IMR-90 (cell line): ENCODE measurements at regions not wholly inside any gene's neighbourhood (a gene's known extent, or its start where the extent isn't known, plus 50 kb on each side); places are given as distances from the start of the nearest gene placed in this dataset.

ENCODE experiments used
- ATAC-seq: fragments of 200-7000 bp; cut with Tn5 transposase; 2 replicates; pipeline ENCODE4 v1.9.1; 2020; ENCODE audit warnings: low read depth, mild to moderate bottlenecking, moderate library complexity
- BruUV-seq: library from RNA; stranded (reverse); fragments of 400-500 nt; replicated peaks from 2 replicates; lab custom pipeline; 2021; lab: Mats Ljungman, UMichigan
- CTCF ChIA-PET: fragments of 300-600 bp; formaldehyde crosslinking; extraction: SDS; loops from one replicate; lab custom pipeline; 2021; ENCODE audit warnings: antibody characterized with exemption; lab: Yijun Ruan, JAX
- POLR2A ChIA-PET: fragments of 300-600 bp; sonication (Branson Sonifier 250); formaldehyde crosslinking; loops from one replicate; lab custom pipeline; 2022; ENCODE audit warnings: antibody characterized with exemption; ENCODE audit not compliant: unreplicated experiment; lab: Charles Lee
- DNase-seq: peaks from one replicate; pipeline ENCODE4 v3.0.0; 2013
- H2AFZ ChIP-seq: replicated peaks from 2 replicates; pipeline ENCODE3; 2013; ENCODE audit warnings: low read length, mild to moderate bottlenecking; ENCODE audit not compliant: poor library complexity
- H2AK5ac ChIP-seq: 2 replicates; pipeline ENCODE4 v1.6.1; 2013; ENCODE audit warnings: low read depth, low read length, inconsistent platforms
- H2AK9ac ChIP-seq: replicated peaks from 2 replicates; pipeline ENCODE3; 2013; ENCODE audit warnings: mild to moderate bottlenecking, low read depth, low read length, moderate library complexity; ENCODE audit not compliant: poor library complexity
- H2BK120ac ChIP-seq: 2 replicates; pipeline ENCODE4 v1.6.1; 2013; ENCODE audit warnings: low read depth, low read length, inconsistent platforms
- H2BK15ac ChIP-seq: 3 replicates; pipeline ENCODE4 v1.6.1; 2013; ENCODE audit warnings: low read depth, low read length, inconsistent platforms
- H2BK20ac ChIP-seq: 2 replicates; pipeline ENCODE4 v1.6.1; 2013; ENCODE audit warnings: low read depth, mild to moderate bottlenecking, inconsistent platforms, low read length, moderate library complexity
- H2BK5ac ChIP-seq: 2 replicates; pipeline ENCODE4 v1.6.1; 2013; ENCODE audit warnings: mild to moderate bottlenecking, low read depth, low read length, inconsistent platforms; ENCODE audit not compliant: poor library complexity, severe bottlenecking
- H3K14ac ChIP-seq: replicated peaks from 2 replicates; pipeline ENCODE4 v1.6.1; 2013; ENCODE audit warnings: low read depth, low read length, inconsistent platforms
- H3K18ac ChIP-seq: 2 replicates; pipeline ENCODE4 v1.6.1; 2013; ENCODE audit warnings: low read depth, low read length, control low read depth
- H3K23ac ChIP-seq: 2 replicates; pipeline ENCODE4 v1.6.1; 2013; ENCODE audit warnings: low read depth, low read length, inconsistent platforms
- H3K27ac ChIP-seq: 2 replicates; pipeline ENCODE4 v1.5.1; 2013; ENCODE audit warnings: mild to moderate bottlenecking, control low read depth, low read length; ENCODE audit not compliant: insufficient read depth
- H3K27me3 ChIP-seq: 2 replicates; pipeline ENCODE4 v1.6.1; 2013; ENCODE audit warnings: low read length; ENCODE audit not compliant: control insufficient read depth, insufficient read depth
- H3K36me3 ChIP-seq: 2 replicates; pipeline ENCODE4 v1.6.1; 2013; ENCODE audit warnings: low read length, mixed read lengths; ENCODE audit not compliant: control insufficient read depth, insufficient read depth
- H3K4ac ChIP-seq: 2 replicates; pipeline ENCODE4 v1.6.1; 2013; ENCODE audit warnings: low read depth, low read length, inconsistent platforms
- H3K4me1 ChIP-seq: 2 replicates; pipeline ENCODE4 v1.6.1; 2013; ENCODE audit warnings: low read length, mixed read lengths; ENCODE audit not compliant: control insufficient read depth, insufficient read depth
- H3K4me2 ChIP-seq: 2 replicates; pipeline ENCODE4 v1.6.1; 2013; ENCODE audit warnings: low read depth, mild to moderate bottlenecking, control low read depth, low read length, moderate library complexity
- H3K4me3 ChIP-seq: 2 replicates; pipeline ENCODE4 v1.5.1; 2013; ENCODE audit warnings: low read depth, mild to moderate bottlenecking, control low read depth, low read length, moderate library complexity; ENCODE audit not compliant: insufficient read depth
- H3K56ac ChIP-seq: 2 replicates; pipeline ENCODE4 v1.6.1; 2013; ENCODE audit warnings: low read length, inconsistent platforms; ENCODE audit not compliant: insufficient read depth; ENCODE audit errors: extremely low read depth
- H3K79me1 ChIP-seq, 2 experiments: 2 replicates each; pipeline ENCODE4 v1.6.1; 2013; ENCODE audit warnings: low read length in 2 of 2, inconsistent platforms in 1 of 2, low read depth in 1 of 2
- H3K9ac ChIP-seq: 2 replicates; pipeline ENCODE4 v1.6.1; 2013; ENCODE audit warnings: low read depth, low read length, control low read depth
- H3K9me1 ChIP-seq: 2 replicates; pipeline ENCODE4 v1.6.1; 2013; ENCODE audit warnings: low read length, inconsistent platforms; ENCODE audit not compliant: insufficient read depth
- H3K9me3 ChIP-seq: 2 replicates; pipeline ENCODE4 v1.6.1; 2013; ENCODE audit warnings: low read length; ENCODE audit not compliant: control insufficient read depth, insufficient read depth
- H4K20me1 ChIP-seq: 2 replicates; pipeline ENCODE4 v1.6.1; 2013; ENCODE audit warnings: low read length, inconsistent platforms; ENCODE audit not compliant: insufficient read depth
- H4K5ac ChIP-seq: 2 replicates; pipeline ENCODE4 v1.6.1; 2013; ENCODE audit warnings: mild to moderate bottlenecking, low read depth, low read length, control low read depth
- H4K8ac ChIP-seq, 2 experiments: 2 replicates each; pipeline ENCODE4 v1.6.1; 2013; ENCODE audit warnings: low read depth in 2 of 2, low read length in 2 of 2, control low read depth in 1 of 2, inconsistent platforms in 1 of 2
- H4K91ac ChIP-seq: 2 replicates; pipeline ENCODE4 v1.6.1; 2013; ENCODE audit warnings: low read depth, low read length, inconsistent platforms; ENCODE audit not compliant: insufficient read depth
- BHLHE40 ChIP-seq: fragments of 150-350 bp; IDR thresholded peaks from 2 replicates; pipeline ENCODE4 v1.6.1; 2016; ENCODE audit warnings: mild to moderate bottlenecking, low read depth, low read length
- CEBPB ChIP-seq: IDR thresholded peaks from 2 replicates; pipeline ENCODE4 v1.6.1; 2012; ENCODE audit warnings: low read depth, low read length, improper control_type of control experiment
- CHD1 ChIP-seq: IDR thresholded peaks from 2 replicates; pipeline ENCODE4 v1.6.1; 2012; ENCODE audit warnings: low read depth, low read length, improper control_type of control experiment
- ELK1 ChIP-seq: fragments of 150-350 bp; IDR thresholded peaks from 2 replicates; pipeline ENCODE4 v1.6.1; 2016; ENCODE audit warnings: low read depth, mild to moderate bottlenecking, low read length, moderate library complexity, borderline replicate concordance
- FOS ChIP-seq: fragments of 150-350 bp; IDR thresholded peaks from 2 replicates; pipeline ENCODE4 v1.6.1; 2016; ENCODE audit warnings: low read depth, low read length
- MAFK ChIP-seq: IDR thresholded peaks from 2 replicates; pipeline ENCODE4 v1.6.1; 2012; ENCODE audit warnings: low read depth, low read length, improper control_type of control experiment
- MAZ ChIP-seq: IDR thresholded peaks from 2 replicates; pipeline ENCODE4 v1.6.1; 2012; ENCODE audit warnings: low read depth, mild to moderate bottlenecking, low read length, improper control_type of control experiment, moderate library complexity, borderline replicate concordance
- MXI1 ChIP-seq: IDR thresholded peaks from 2 replicates; pipeline ENCODE4 v1.6.1; 2012; ENCODE audit warnings: low read depth, mild to moderate bottlenecking, low read length, moderate library complexity, borderline replicate concordance
- NFE2L2 ChIP-seq: fragments of 150-350 bp; IDR thresholded peaks from 2 replicates; pipeline ENCODE4 v1.6.1; 2016; ENCODE audit warnings: low read depth, mild to moderate bottlenecking, low read length
- POLR2A ChIP-seq: IDR thresholded peaks from 2 replicates; pipeline ENCODE4 v1.6.1; 2012; ENCODE audit warnings: mild to moderate bottlenecking, low read depth, low read length
- RAD21 ChIP-seq: IDR thresholded peaks from 2 replicates; pipeline ENCODE4 v1.6.1; 2012; ENCODE audit warnings: low read length, improper control_type of control experiment
- RCOR1 ChIP-seq: IDR thresholded peaks from 2 replicates; pipeline ENCODE4 v1.6.1; 2012; ENCODE audit warnings: mild to moderate bottlenecking, low read length, improper control_type of control experiment; ENCODE audit not compliant: insufficient replicate concordance
- RFX5 ChIP-seq: IDR thresholded peaks from 2 replicates; pipeline ENCODE4 v1.8.0; 2012; ENCODE audit warnings: low read depth, mild to moderate bottlenecking, low read length, moderate library complexity
- SMC3 ChIP-seq: fragments of 150-350 bp; IDR thresholded peaks from 2 replicates; pipeline ENCODE4 v1.6.1; 2016; ENCODE audit warnings: low read depth, mild to moderate bottlenecking, antibody characterized with exemption, low read length, moderate library complexity
- WGBS, 2 experiments: methylation state at CpG; one replicate each; pipeline versions ENCODE4 v1.1.5 to v1.1.7; 2013; ENCODE audit warnings: missing lambda C conversion rate in 2 of 2; ENCODE audit not compliant: insufficient read length in 1 of 2; ENCODE audit errors: extremely low coverage in 2 of 2; 5-methylcytosine and 5-hydroxymethylcytosine counted together
- dilution Hi-C: fragments of 300-500 bp; cut with HindIII; formaldehyde crosslinking; loops from one replicate; pipeline ENCODE4 v1.14.3; 2018; ENCODE audit warnings: low sequenced_read_pairs; ENCODE audit not compliant: unreplicated experiment
- in situ Hi-C: fragments of 300-500 bp; cut with MboI; formaldehyde crosslinking; loops from 3 replicates; pipeline ENCODE4 v1.14.3; 2019; ENCODE audit warnings: low sequenced_read_pairs, inconsistent platforms, mixed read lengths
- intact Hi-C: fragments of 100-400 bp; cut with micrococcal nuclease; formaldehyde crosslinking; loops from 2 replicates; pipeline ENCODE4 v1.10.0; 2022
- TF ChIP-seq, protein P1 (sequence below): fragments of 150-350 bp; IDR thresholded peaks from 2 replicates; pipeline ENCODE4 v1.6.1; 2017; ENCODE audit warnings: mild to moderate bottlenecking, antibody characterized with exemption, low read length, low read depth
- TF ChIP-seq, protein P2 (sequence below): conservative IDR thresholded peaks from 2 replicates; pipeline ENCODE4 v1.5.1; 2012; ENCODE audit warnings: mild to moderate bottlenecking, low read depth, low read length, improper control_type of control experiment

DNA sequence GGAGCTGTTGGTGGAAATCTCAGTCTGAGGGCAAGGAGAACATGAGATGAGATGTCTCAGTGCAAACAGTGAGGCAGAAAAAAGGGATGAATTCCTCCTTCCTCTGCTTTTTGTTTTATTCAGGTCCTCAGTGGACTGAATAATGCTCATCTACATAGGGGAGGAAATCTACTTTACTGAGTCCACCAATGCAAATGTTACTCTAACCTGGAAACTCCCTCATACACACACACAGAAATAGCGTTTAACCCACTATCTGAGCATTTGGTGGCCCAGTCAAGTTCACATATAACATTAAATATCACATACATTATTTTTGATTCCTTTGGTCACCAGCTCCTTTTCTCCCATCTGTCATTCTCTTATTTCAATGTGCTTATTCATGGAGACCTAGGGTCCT, 418.8 kb downstream of the TMEM135 start:
- WGBS, 2 experiments: 100% methylated on average over 1 of the region's 1 CpG; no CpG with 5 or more reads in 1 of the 2 experiments
- dilution Hi-C loops: no loop called here
- no peak overlapping the region for H3K4me3 ChIP-seq
- H4K8ac ChIP-seq: no peak overlapping the region
- H3K27ac ChIP-seq: no peak overlapping the region
- no peaks in the 10 kb centered on the region for H3K9me3 ChIP-seq
- no peak overlapping the region for H3K23ac ChIP-seq
- H3K4ac ChIP-seq: no peak overlapping the region
- no peak overlapping the region for H2BK5ac ChIP-seq
- H2AK9ac ChIP-seq: no peak overlapping the region
- no peak overlapping the region for H3K14ac ChIP-seq
- no peak overlapping the region for H2BK15ac ChIP-seq
- CTCF ChIA-PET: no interaction called here
- no TSS peak for BruUV-seq
- no peak overlapping the region for H3K9ac ChIP-seq
- H3K36me3 ChIP-seq: no peaks in the 10 kb centered on the region
- H2AK5ac ChIP-seq: no peak overlapping the region
- H3K56ac ChIP-seq: no peak overlapping the region
- no peaks in the 10 kb centered on the region for H3K79me1 ChIP-seq
- H4K20me1 ChIP-seq: no peaks in the 10 kb centered on the region
- H3K9me1 ChIP-seq: 0 out of 2 replicates have a peak, but pooled peaks cover 5% of the 10 kb centered on the region
- POLR2A ChIA-PET: no interaction called here
- no peak overlapping the region for H2AFZ ChIP-seq
- intact Hi-C loops: no loop called here
- ATAC-seq (no peak), DNase-seq (no peak)
- in situ Hi-C loops: no loop called here
- no peak overlapping the region for H2BK120ac ChIP-seq
- no peak overlapping the region for H4K5ac ChIP-seq
- no peak overlapping the region for H2BK20ac ChIP-seq
- no peak overlapping the region for H3K18ac ChIP-seq
- no peaks in the 10 kb centered on the region; the same call in 1 of the 2 replicates for H3K4me1 ChIP-seq
- H4K91ac ChIP-seq: no peak overlapping the region
- H3K27me3 ChIP-seq: no peaks in the 10 kb centered on the region
- H3K4me2 ChIP-seq: no peak overlapping the region
- TF ChIP-seq, protein P1, sequence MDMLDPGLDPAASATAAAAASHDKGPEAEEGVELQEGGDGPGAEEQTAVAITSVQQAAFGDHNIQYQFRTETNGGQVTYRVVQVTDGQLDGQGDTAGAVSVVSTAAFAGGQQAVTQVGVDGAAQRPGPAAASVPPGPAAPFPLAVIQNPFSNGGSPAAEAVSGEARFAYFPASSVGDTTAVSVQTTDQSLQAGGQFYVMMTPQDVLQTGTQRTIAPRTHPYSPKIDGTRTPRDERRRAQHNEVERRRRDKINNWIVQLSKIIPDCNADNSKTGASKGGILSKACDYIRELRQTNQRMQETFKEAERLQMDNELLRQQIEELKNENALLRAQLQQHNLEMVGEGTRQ: no peak
- TF ChIP-seq, protein P2, sequence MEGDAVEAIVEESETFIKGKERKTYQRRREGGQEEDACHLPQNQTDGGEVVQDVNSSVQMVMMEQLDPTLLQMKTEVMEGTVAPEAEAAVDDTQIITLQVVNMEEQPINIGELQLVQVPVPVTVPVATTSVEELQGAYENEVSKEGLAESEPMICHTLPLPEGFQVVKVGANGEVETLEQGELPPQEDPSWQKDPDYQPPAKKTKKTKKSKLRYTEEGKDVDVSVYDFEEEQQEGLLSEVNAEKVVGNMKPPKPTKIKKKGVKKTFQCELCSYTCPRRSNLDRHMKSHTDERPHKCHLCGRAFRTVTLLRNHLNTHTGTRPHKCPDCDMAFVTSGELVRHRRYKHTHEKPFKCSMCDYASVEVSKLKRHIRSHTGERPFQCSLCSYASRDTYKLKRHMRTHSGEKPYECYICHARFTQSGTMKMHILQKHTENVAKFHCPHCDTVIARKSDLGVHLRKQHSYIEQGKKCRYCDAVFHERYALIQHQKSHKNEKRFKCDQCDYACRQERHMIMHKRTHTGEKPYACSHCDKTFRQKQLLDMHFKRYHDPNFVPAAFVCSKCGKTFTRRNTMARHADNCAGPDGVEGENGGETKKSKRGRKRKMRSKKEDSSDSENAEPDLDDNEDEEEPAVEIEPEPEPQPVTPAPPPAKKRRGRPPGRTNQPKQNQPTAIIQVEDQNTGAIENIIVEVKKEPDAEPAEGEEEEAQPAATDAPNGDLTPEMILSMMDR: no peak
- TF ChIP-seq NFE2L2 (no peak), RAD21 (no peak), POLR2A (no peak), BHLHE40 (no peak), SMC3 (no peak), RFX5 (no peak), RCOR1 (no peak), CHD1 (no peak), CEBPB (no peak), MAZ (no peak), ELK1 (no peak), MXI1 (no peak), FOS (no peak), MAFK (no peak)
